H9 (cell line): ENCODE measurements at regions not wholly inside any gene's neighbourhood (a gene's known extent, or its start where the extent isn't known, plus 50 kb on each side); places are given as distances from the start of the nearest gene placed in this dataset.

ENCODE experiments used
- DNase-seq: peaks from one replicate; pipeline ENCODE4 v3.0.0-alpha.2; 2017
- H2AFZ ChIP-seq: one replicate; pipeline ENCODE4 v1.6.1; 2013; ENCODE audit warnings: mild to moderate bottlenecking, low read length, control low read depth, moderate library complexity
- H2AK5ac ChIP-seq: 2 replicates; pipeline ENCODE4 v1.6.1; 2013; ENCODE audit warnings: low read length, control low read depth, mixed read lengths; ENCODE audit not compliant: insufficient read length
- H2BK120ac ChIP-seq: one replicate; pipeline ENCODE4 v1.6.1; 2013; ENCODE audit warnings: low read depth, mild to moderate bottlenecking, low read length, control low read depth, inconsistent platforms; ENCODE audit not compliant: poor library complexity, severe bottlenecking
- H2BK12ac ChIP-seq: 2 replicates; pipeline ENCODE4 v1.6.1; 2013; ENCODE audit warnings: low read length, control low read depth, mixed read lengths, low read depth; ENCODE audit not compliant: insufficient read length
- H2BK15ac ChIP-seq: 2 replicates; pipeline ENCODE4 v1.6.1; 2013; ENCODE audit warnings: low read depth, low read length, control low read depth
- H2BK20ac ChIP-seq: one replicate; pipeline ENCODE4 v1.6.1; 2013; ENCODE audit warnings: low read depth, mild to moderate bottlenecking, low read length, control low read depth, inconsistent platforms; ENCODE audit not compliant: poor library complexity, severe bottlenecking
- H2BK5ac ChIP-seq: 2 replicates; pipeline ENCODE4 v1.6.1; 2013; ENCODE audit warnings: low read length, control low read depth, mixed read lengths; ENCODE audit not compliant: insufficient read length
- H3K14ac ChIP-seq: 2 replicates; pipeline ENCODE4 v1.6.1; 2013; ENCODE audit warnings: low read length, control low read depth; ENCODE audit not compliant: insufficient read depth
- H3K18ac ChIP-seq: 2 replicates; pipeline ENCODE4 v1.6.1; 2013; ENCODE audit warnings: low read depth, mild to moderate bottlenecking, mixed read lengths, low read length, control low read depth; ENCODE audit not compliant: insufficient read length
- H3K23ac ChIP-seq: 2 replicates; pipeline ENCODE4 v1.6.1; 2013; ENCODE audit warnings: low read length, control low read depth, mixed read lengths, low read depth; ENCODE audit not compliant: insufficient read length
- H3K23me2 ChIP-seq: 2 replicates; pipeline ENCODE4 v1.6.1; 2013; ENCODE audit warnings: low read depth, mild to moderate bottlenecking, mixed read lengths, low read length, control low read depth; ENCODE audit not compliant: insufficient read length, poor library complexity, severe bottlenecking
- H3K27ac ChIP-seq: 2 replicates; pipeline ENCODE4 v1.5.1; 2013; ENCODE audit warnings: low read length, control low read depth, mixed read lengths, low read depth; ENCODE audit not compliant: insufficient read length
- H3K27me3 ChIP-seq: 2 replicates; pipeline ENCODE4 v1.6.1; 2013; ENCODE audit warnings: low read length, control low read depth, inconsistent platforms; ENCODE audit not compliant: insufficient read depth
- H3K4ac ChIP-seq: 2 replicates; pipeline ENCODE4 v1.6.1; 2013; ENCODE audit warnings: low read depth, mild to moderate bottlenecking, control low read depth, inconsistent platforms, low read length, moderate library complexity
- H3K4me1 ChIP-seq: 2 replicates; pipeline ENCODE4 v1.6.1; 2013; ENCODE audit warnings: low read length, control low read depth, inconsistent platforms; ENCODE audit not compliant: insufficient read depth
- H3K4me2 ChIP-seq: 2 replicates; pipeline ENCODE4 v1.6.1; 2013; ENCODE audit warnings: low read length, control low read depth, mixed read lengths; ENCODE audit not compliant: insufficient read length, insufficient read depth
- H3K56ac ChIP-seq: 2 replicates; pipeline ENCODE4 v1.6.1; 2013; ENCODE audit warnings: low read depth, mild to moderate bottlenecking, mixed read lengths, low read length, control low read depth; ENCODE audit not compliant: insufficient read length
- H3K79me1 ChIP-seq: 2 replicates; pipeline ENCODE4 v1.6.1; 2013; ENCODE audit warnings: low read depth, mild to moderate bottlenecking, moderate library complexity, low read length, control low read depth, inconsistent platforms; ENCODE audit not compliant: insufficient read depth, poor library complexity, severe bottlenecking
- H3K79me2 ChIP-seq: 2 replicates; pipeline ENCODE4 v1.6.1; 2013; ENCODE audit warnings: low read length, control low read depth, inconsistent platforms; ENCODE audit not compliant: insufficient read depth
- H3K9ac ChIP-seq: 2 replicates; pipeline ENCODE4 v1.6.1; 2013; ENCODE audit warnings: low read length, control low read depth, mixed read lengths; ENCODE audit not compliant: insufficient read length; ENCODE audit errors: extremely low read depth
- H3K9me3 ChIP-seq: one replicate; pipeline ENCODE4 v1.6.1; 2013; ENCODE audit warnings: low read depth, low read length, inconsistent platforms; ENCODE audit not compliant: control insufficient read depth
- H3T11ph ChIP-seq: one replicate; pipeline ENCODE4 v1.6.1; 2013; ENCODE audit warnings: mild to moderate bottlenecking, low read length, control low read depth, inconsistent platforms
- H4K20me1 ChIP-seq: one replicate; pipeline ENCODE4 v1.6.1; 2013; ENCODE audit not compliant: control insufficient read depth, insufficient read length, insufficient read depth
- H4K5ac ChIP-seq: 2 replicates; pipeline ENCODE4 v1.6.1; 2013; ENCODE audit warnings: low read depth, mild to moderate bottlenecking, mixed read lengths, low read length, control low read depth; ENCODE audit not compliant: insufficient read length
- H4K8ac ChIP-seq: replicated peaks from 2 replicates; pipeline ENCODE4 v1.6.1; 2013; ENCODE audit warnings: low read length, control low read depth, mixed read lengths, low read depth; ENCODE audit not compliant: insufficient read length
- H4K91ac ChIP-seq: 2 replicates; pipeline ENCODE4 v1.6.1; 2013; ENCODE audit warnings: low read depth, mild to moderate bottlenecking, moderate library complexity, mixed read lengths, low read length, control low read depth; ENCODE audit not compliant: insufficient read length
- H3K27ac Mint-ChIP-seq, 3 experiments: 2 replicates in 2 of 3; 3 replicates in 1 of 3; pipeline ENCODE4 v1.8.0; 2020 to 2021; ENCODE audit warnings: mixed read lengths in 3 of 3, mild to moderate bottlenecking in 1 of 3, moderate library complexity in 1 of 3
- H3K27me3 Mint-ChIP-seq: 2 replicates; pipeline ENCODE4 v1.8.0; 2021; ENCODE audit warnings: low read depth, mild to moderate bottlenecking, moderate library complexity, mixed read lengths
- H3K36me3 Mint-ChIP-seq, 3 experiments: 2 replicates in 2 of 3; 3 replicates in 1 of 3; pipeline ENCODE4 v1.8.0; 2020 to 2021; ENCODE audit warnings: low read depth in 3 of 3, mixed read lengths in 3 of 3; ENCODE audit not compliant: insufficient read depth in 1 of 3
- H3K4me1 Mint-ChIP-seq, 2 experiments: 2 replicates each; pipeline ENCODE4 v1.8.0; 2020; ENCODE audit warnings: mixed read lengths in 2 of 2
- H3K4me3 Mint-ChIP-seq, 2 experiments: 2 replicates in 1 of 2; 3 replicates in 1 of 2; pipeline ENCODE4 v1.8.0; 2020 to 2021; ENCODE audit warnings: mild to moderate bottlenecking in 2 of 2, mixed read lengths in 2 of 2, moderate library complexity in 1 of 2
- H3K9me3 Mint-ChIP-seq, 2 experiments: 2 replicates in 1 of 2; 3 replicates in 1 of 2; pipeline ENCODE4 v1.8.0; 2020; ENCODE audit warnings: mild to moderate bottlenecking in 2 of 2, mixed read lengths in 2 of 2, moderate library complexity in 1 of 2
- CTCF ChIP-seq: fragments of 200-600 bp; sonication (generic); conservative IDR thresholded peaks from 3 replicates; pipeline ENCODE4 v1.8.0; 2021; ENCODE audit warnings: antibody characterized with exemption, mild to moderate bottlenecking
- WGBS: extraction: QIAGEN DNeasy Blood & Tissue Kit; methylation state at CpG from one replicate; pipeline ENCODE4 v1.1.7; 2013; ENCODE audit warnings: missing lambda C conversion rate, low lambda C conversion rate, mixed read lengths; ENCODE audit not compliant: insufficient read length; ENCODE audit errors: extremely low coverage; 5-methylcytosine and 5-hydroxymethylcytosine counted together

- Mint-ChIP-seq H3K4me1 (peaks cover 45 to 49% of the 10 kb centered on the region in 2 experiments), H3K27ac (peak overlapping the region; percentile 98 to 99 (median 98)), H3K4me3 (peak overlapping the region; percentile 73 to 82), H3K27me3 (peaks cover 19% of the 10 kb centered on the region), H3K36me3 (peaks cover 0 to 6% (median 1%) of the 10 kb centered on the region in 3 experiments; a peak in 3 of 7 replicates), H3K9me3 (peaks cover 0 to 1% of the 10 kb centered on the region in 2 experiments; a peak in 1 of 5 replicates)
- Histone ChIP-seq H3K27me3 (no peaks in the 10 kb centered on the region), H2BK12ac (no peak overlapping the region), H3K9me3 (no peaks in the 10 kb centered on the region), H2BK15ac (no peak overlapping the region), H2AK5ac (no peak overlapping the region), H3K23ac (no peak overlapping the region), H3T11ph (peak overlapping the region; percentile 76), H3K9ac (peak overlapping the region; percentile 88), H3K23me2 (peaks cover 6% of the 10 kb centered on the region), H2AFZ (peak overlapping the region; percentile 60), H4K5ac (peak overlapping the region; percentile 57), H2BK5ac (no peak overlapping the region), H4K8ac (no peak overlapping the region), H4K91ac (no peak overlapping the region), H3K27ac (peak overlapping the region; percentile 83), H3K4me2 (peak overlapping the region; percentile 64), H2BK20ac (peak overlapping the region; percentile 99), H3K79me1 (no peaks in the 10 kb centered on the region), H3K18ac (peak overlapping the region; percentile 87), H3K14ac (peak overlapping the region; percentile 96), H3K56ac (no peak overlapping the region), H3K4me1 (peaks cover 8% of the 10 kb centered on the region), H2BK120ac (peak overlapping the region; percentile 88), H3K4ac (peak overlapping the region; percentile 58; the same call in 1 of the 2 replicates), H4K20me1 (no peaks in the 10 kb centered on the region), H3K79me2 (no peaks in the 10 kb centered on the region)
- no peak for TF ChIP-seq CTCF
- peak; percentile 63 for DNase-seq
- WGBS: no CpG with 5 or more reads among the region's 56 CpGs
These were observed 221.8 kb downstream of the INSIG2 start for GRCh38 chr2:118309946-118310680.
